ENCODE measurements at regions not wholly inside any gene's neighbourhood (a gene's known extent, or its start where the extent isn't known, plus 50 kb on each side); places are given as distances from the start of the nearest gene placed in this dataset.
A peak's percentile ranks its signal among the peaks of the same experiment; 100 is the strongest.

GRCh38 chr13:69391756-69392155 is 715.9 kb upstream of the ATXN8OS start:
- DNase-seq, result no peak

GRCh38 chr13:69389899-69390298 is 717.7 kb upstream of the ATXN8OS start:
- peak; percentile 71 for DNase-seq

- DNase-seq, result no peak
Observed at GRCh38 chr13:69373747-69374425, 733.7 kb upstream of the ATXN8OS start.

- DNase-seq, result no peak
Observed at GRCh38 chr13:69363360-69363759, 744.3 kb upstream of the ATXN8OS start.

GRCh38 chr13:69331245-69331644 is 776.4 kb upstream of the ATXN8OS start:
- DNase-seq, result peak; percentile 52

GRCh38 chr13:69324090-69324886 is 783.3 kb upstream of the ATXN8OS start:
- DNase-seq, result peak; percentile 57

- DNase-seq, result no peak
Observed at GRCh38 chr13:69319656-69320055, 788.0 kb upstream of the ATXN8OS start.

- DNase-seq, result no peak
Observed at GRCh38 chr13:69315039-69315438, 792.6 kb upstream of the ATXN8OS start.

- no peak for DNase-seq
Observed at GRCh38 chr13:69306766-69307165, 800.9 kb upstream of the ATXN8OS start.

GRCh38 chr13:69300131-69300530 is 807.5 kb upstream of the ATXN8OS start:
- DNase-seq, result no peak

GRCh38 chr13:69296130-69296529 is 811.5 kb upstream of the ATXN8OS start:
- DNase-seq, result no peak

GRCh38 chr13:69292789-69293425 is 814.7 kb upstream of the ATXN8OS start:
- DNase-seq, result peak; percentile 1

- DNase-seq, result no peak
Observed at GRCh38 chr13:69291292-69291906, 816.2 kb upstream of the ATXN8OS start.

GRCh38 chr13:69288026-69288425 is 819.6 kb upstream of the ATXN8OS start:
- no peak for DNase-seq

- DNase-seq, result no peak
Observed at GRCh38 chr13:69287050-69287698, 820.5 kb upstream of the ATXN8OS start.

- no peak for DNase-seq
Observed at GRCh38 chr13:69283837-69284236, 823.8 kb upstream of the ATXN8OS start.

GRCh38 chr13:69283301-69283700 is 824.3 kb upstream of the ATXN8OS start:
- no peak for DNase-seq

- DNase-seq, result no peak
Observed at GRCh38 chr13:69280399-69280798, 827.2 kb upstream of the ATXN8OS start.

GRCh38 chr13:69279213-69279612 is 828.4 kb upstream of the ATXN8OS start:
- no peak for DNase-seq

- no peak for DNase-seq
Observed at GRCh38 chr13:69274231-69274630, 833.4 kb upstream of the ATXN8OS start.

GRCh38 chr13:69264362-69265334 is 843.0 kb upstream of the ATXN8OS start:
- DNase-seq, result no peak

- DNase-seq, result no peak
Observed at GRCh38 chr13:69243366-69243765, 864.3 kb upstream of the ATXN8OS start.

All from hematopoietic multipotent progenitor cell treated with erythropoietin and hydrocortisone succinate and interleukin-3 and kit ligand, for 6 days (in vitro differentiated cells).